IMR-90 (cell line): ENCODE measurements at regions not wholly inside any gene's neighbourhood (a gene's known extent, or its start where the extent isn't known, plus 50 kb on each side); places are given as distances from the start of the nearest gene placed in this dataset.

Experiments used
- ATAC-seq: fragments of 200-7000 bp; cut with Tn5 transposase; 2 replicates; pipeline ENCODE4 v1.9.1; 2020; ENCODE audit warnings: low read depth, mild to moderate bottlenecking, moderate library complexity
- BruUV-seq: library from RNA; stranded (reverse); fragments of 400-500 nt; replicated peaks from 2 replicates; lab custom pipeline; 2021; lab: Mats Ljungman, UMichigan
- CTCF ChIA-PET: fragments of 300-600 bp; formaldehyde crosslinking; extraction: SDS; loops from one replicate; lab custom pipeline; 2021; ENCODE audit warnings: antibody characterized with exemption; lab: Yijun Ruan, JAX
- POLR2A ChIA-PET: fragments of 300-600 bp; sonication (Branson Sonifier 250); formaldehyde crosslinking; loops from one replicate; lab custom pipeline; 2022; ENCODE audit warnings: antibody characterized with exemption; ENCODE audit not compliant: unreplicated experiment; lab: Charles Lee
- DNase-seq: peaks from one replicate; pipeline ENCODE4 v3.0.0; 2013
- H2AFZ ChIP-seq: replicated peaks from 2 replicates; pipeline ENCODE3; 2013; ENCODE audit warnings: low read length, mild to moderate bottlenecking; ENCODE audit not compliant: poor library complexity
- H2AK5ac ChIP-seq: 2 replicates; pipeline ENCODE4 v1.6.1; 2013; ENCODE audit warnings: low read depth, low read length, inconsistent platforms
- H2AK9ac ChIP-seq: replicated peaks from 2 replicates; pipeline ENCODE3; 2013; ENCODE audit warnings: mild to moderate bottlenecking, low read depth, low read length, moderate library complexity; ENCODE audit not compliant: poor library complexity
- H2BK120ac ChIP-seq: 2 replicates; pipeline ENCODE4 v1.6.1; 2013; ENCODE audit warnings: low read depth, low read length, inconsistent platforms
- H2BK15ac ChIP-seq: 3 replicates; pipeline ENCODE4 v1.6.1; 2013; ENCODE audit warnings: low read depth, low read length, inconsistent platforms
- H2BK20ac ChIP-seq: 2 replicates; pipeline ENCODE4 v1.6.1; 2013; ENCODE audit warnings: low read depth, mild to moderate bottlenecking, inconsistent platforms, low read length, moderate library complexity
- H2BK5ac ChIP-seq: 2 replicates; pipeline ENCODE4 v1.6.1; 2013; ENCODE audit warnings: mild to moderate bottlenecking, low read depth, low read length, inconsistent platforms; ENCODE audit not compliant: poor library complexity, severe bottlenecking
- H3K14ac ChIP-seq: replicated peaks from 2 replicates; pipeline ENCODE4 v1.6.1; 2013; ENCODE audit warnings: low read depth, low read length, inconsistent platforms
- H3K18ac ChIP-seq: 2 replicates; pipeline ENCODE4 v1.6.1; 2013; ENCODE audit warnings: low read depth, low read length, control low read depth
- H3K23ac ChIP-seq: 2 replicates; pipeline ENCODE4 v1.6.1; 2013; ENCODE audit warnings: low read depth, low read length, inconsistent platforms
- H3K27ac ChIP-seq: 2 replicates; pipeline ENCODE4 v1.5.1; 2013; ENCODE audit warnings: mild to moderate bottlenecking, control low read depth, low read length; ENCODE audit not compliant: insufficient read depth
- H3K27me3 ChIP-seq: 2 replicates; pipeline ENCODE4 v1.6.1; 2013; ENCODE audit warnings: low read length; ENCODE audit not compliant: control insufficient read depth, insufficient read depth
- H3K36me3 ChIP-seq: 2 replicates; pipeline ENCODE4 v1.6.1; 2013; ENCODE audit warnings: low read length, mixed read lengths; ENCODE audit not compliant: control insufficient read depth, insufficient read depth
- H3K4ac ChIP-seq: 2 replicates; pipeline ENCODE4 v1.6.1; 2013; ENCODE audit warnings: low read depth, low read length, inconsistent platforms
- H3K4me1 ChIP-seq: 2 replicates; pipeline ENCODE4 v1.6.1; 2013; ENCODE audit warnings: low read length, mixed read lengths; ENCODE audit not compliant: control insufficient read depth, insufficient read depth
- H3K4me2 ChIP-seq: 2 replicates; pipeline ENCODE4 v1.6.1; 2013; ENCODE audit warnings: low read depth, mild to moderate bottlenecking, control low read depth, low read length, moderate library complexity
- H3K4me3 ChIP-seq: 2 replicates; pipeline ENCODE4 v1.5.1; 2013; ENCODE audit warnings: low read depth, mild to moderate bottlenecking, control low read depth, low read length, moderate library complexity; ENCODE audit not compliant: insufficient read depth
- H3K56ac ChIP-seq: 2 replicates; pipeline ENCODE4 v1.6.1; 2013; ENCODE audit warnings: low read length, inconsistent platforms; ENCODE audit not compliant: insufficient read depth; ENCODE audit errors: extremely low read depth
- H3K79me1 ChIP-seq, 2 experiments: 2 replicates each; pipeline ENCODE4 v1.6.1; 2013; ENCODE audit warnings: low read length in 2 of 2, inconsistent platforms in 1 of 2, low read depth in 1 of 2
- H3K9ac ChIP-seq: 2 replicates; pipeline ENCODE4 v1.6.1; 2013; ENCODE audit warnings: low read depth, low read length, control low read depth
- H3K9me1 ChIP-seq: 2 replicates; pipeline ENCODE4 v1.6.1; 2013; ENCODE audit warnings: low read length, inconsistent platforms; ENCODE audit not compliant: insufficient read depth
- H3K9me3 ChIP-seq: 2 replicates; pipeline ENCODE4 v1.6.1; 2013; ENCODE audit warnings: low read length; ENCODE audit not compliant: control insufficient read depth, insufficient read depth
- H4K20me1 ChIP-seq: 2 replicates; pipeline ENCODE4 v1.6.1; 2013; ENCODE audit warnings: low read length, inconsistent platforms; ENCODE audit not compliant: insufficient read depth
- H4K5ac ChIP-seq: 2 replicates; pipeline ENCODE4 v1.6.1; 2013; ENCODE audit warnings: mild to moderate bottlenecking, low read depth, low read length, control low read depth
- H4K8ac ChIP-seq, 2 experiments: 2 replicates each; pipeline ENCODE4 v1.6.1; 2013; ENCODE audit warnings: low read depth in 2 of 2, low read length in 2 of 2, control low read depth in 1 of 2, inconsistent platforms in 1 of 2
- H4K91ac ChIP-seq: 2 replicates; pipeline ENCODE4 v1.6.1; 2013; ENCODE audit warnings: low read depth, low read length, inconsistent platforms; ENCODE audit not compliant: insufficient read depth
- MAZ ChIP-seq: IDR thresholded peaks from 2 replicates; pipeline ENCODE4 v1.6.1; 2012; ENCODE audit warnings: low read depth, mild to moderate bottlenecking, low read length, improper control_type of control experiment, moderate library complexity, borderline replicate concordance
- RFX5 ChIP-seq: IDR thresholded peaks from 2 replicates; pipeline ENCODE4 v1.8.0; 2012; ENCODE audit warnings: low read depth, mild to moderate bottlenecking, low read length, moderate library complexity
- SMC3 ChIP-seq: fragments of 150-350 bp; IDR thresholded peaks from 2 replicates; pipeline ENCODE4 v1.6.1; 2016; ENCODE audit warnings: low read depth, mild to moderate bottlenecking, antibody characterized with exemption, low read length, moderate library complexity
- WGBS, 2 experiments: methylation state at CpG; one replicate each; pipeline versions ENCODE4 v1.1.5 to v1.1.7; 2013; ENCODE audit warnings: missing lambda C conversion rate in 2 of 2; ENCODE audit not compliant: insufficient read length in 1 of 2; ENCODE audit errors: extremely low coverage in 2 of 2; 5-methylcytosine and 5-hydroxymethylcytosine counted together
- dilution Hi-C: fragments of 300-500 bp; cut with HindIII; formaldehyde crosslinking; loops from one replicate; pipeline ENCODE4 v1.14.3; 2018; ENCODE audit warnings: low sequenced_read_pairs; ENCODE audit not compliant: unreplicated experiment
- in situ Hi-C: fragments of 300-500 bp; cut with MboI; formaldehyde crosslinking; loops from 3 replicates; pipeline ENCODE4 v1.14.3; 2019; ENCODE audit warnings: low sequenced_read_pairs, inconsistent platforms, mixed read lengths
- intact Hi-C: fragments of 100-400 bp; cut with micrococcal nuclease; formaldehyde crosslinking; loops from 2 replicates; pipeline ENCODE4 v1.10.0; 2022

GRCh38 chr2:40786636-40787035, 334.7 kb upstream of the SLC8A1 start:
- H2BK20ac ChIP-seq: no peak overlapping the region
- intact Hi-C loops: no loop called here
- BruUV-seq: no TSS peak

More at GRCh38 chr2:40786636-40787035, 334.7 kb upstream of the SLC8A1 start:
- H2AK5ac ChIP-seq: no peak overlapping the region
- TF ChIP-seq MAZ (no peak), RFX5 (no peak), SMC3 (no peak)
- no peak overlapping the region for H2BK15ac ChIP-seq
- H3K27me3 ChIP-seq: no peaks in the 10 kb centered on the region
- H3K14ac ChIP-seq: no peak overlapping the region
- H4K20me1 ChIP-seq: no peaks in the 10 kb centered on the region
- no peaks in the 10 kb centered on the region for H3K9me3 ChIP-seq
- no peaks in the 10 kb centered on the region for H3K36me3 ChIP-seq
- no peak overlapping the region for H3K18ac ChIP-seq
- H3K56ac ChIP-seq: no peak overlapping the region
- dilution Hi-C loops: no loop called here
- H3K4me1 ChIP-seq: no peaks in the 10 kb centered on the region
- CTCF ChIA-PET: no interaction called here
- no peak overlapping the region for H3K4me2 ChIP-seq
- H2BK5ac ChIP-seq: no peak overlapping the region
- no peak overlapping the region for H3K9ac ChIP-seq
- no peak overlapping the region for H4K5ac ChIP-seq
- H3K23ac ChIP-seq: no peak overlapping the region
- POLR2A ChIA-PET: no interaction called here
- H3K27ac ChIP-seq: no peak overlapping the region
- no peak overlapping the region for H4K8ac ChIP-seq
- no CpG with 5 or more reads among the region's 1 CpG for WGBS, 2 experiments
- H3K79me1 ChIP-seq: no peaks in the 10 kb centered on the region
- in situ Hi-C loops: no loop called here
- H3K4ac ChIP-seq: no peak overlapping the region
- H2AFZ ChIP-seq: no peak overlapping the region
- H4K91ac ChIP-seq: no peak overlapping the region
- ATAC-seq: no peak
- H3K4me3 ChIP-seq: no peak overlapping the region
- H2BK120ac ChIP-seq: no peak overlapping the region
- no peaks in the 10 kb centered on the region for H3K9me1 ChIP-seq
- no peak for DNase-seq
- H2AK9ac ChIP-seq: no peak overlapping the region
